HG02885 (cell line): ENCODE measurements at regions not wholly inside any gene's neighbourhood (a gene's known extent, or its start where the extent isn't known, plus 50 kb on each side); places are given as distances from the start of the nearest gene placed in this dataset.
"Not testable (repeated sequence)": the region's sequence is repeated elsewhere in the genome, so short reads cannot be mapped to it uniquely, and the experiment has no call there.

Experiments used
- ATAC-seq: cut with Tn5 transposase; IDR thresholded peaks from one replicate; pipeline ENCODE4 v1.9.1; 2021; ENCODE audit warnings: mild to moderate bottlenecking; ENCODE audit not compliant: unreplicated experiment, poor library complexity

- ATAC-seq, result no peak
Measured at GRCh38 chr5:54825005-54825404, 160.4 kb downstream of the ESM1 start.

DNA sequence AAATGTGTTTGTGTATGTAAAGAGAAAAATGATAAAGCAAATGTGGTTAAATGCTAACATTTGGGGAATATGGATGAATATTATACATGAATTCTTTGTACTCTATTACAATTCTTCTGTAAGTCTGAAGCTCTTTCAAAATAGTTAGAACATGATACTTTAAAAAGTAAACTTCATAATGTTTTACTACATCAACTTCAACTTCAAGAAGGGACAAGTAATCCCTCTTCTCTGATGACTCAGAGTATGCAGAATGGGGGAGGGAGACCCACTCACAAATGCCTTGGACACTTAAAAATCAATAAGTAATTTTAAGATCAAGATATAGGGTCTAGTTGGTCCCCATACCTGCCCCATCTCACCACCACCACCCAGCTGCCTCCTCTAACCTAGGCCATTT, 162.4 kb downstream of the ESM1 start:
- ATAC-seq, result no peak

DNA sequence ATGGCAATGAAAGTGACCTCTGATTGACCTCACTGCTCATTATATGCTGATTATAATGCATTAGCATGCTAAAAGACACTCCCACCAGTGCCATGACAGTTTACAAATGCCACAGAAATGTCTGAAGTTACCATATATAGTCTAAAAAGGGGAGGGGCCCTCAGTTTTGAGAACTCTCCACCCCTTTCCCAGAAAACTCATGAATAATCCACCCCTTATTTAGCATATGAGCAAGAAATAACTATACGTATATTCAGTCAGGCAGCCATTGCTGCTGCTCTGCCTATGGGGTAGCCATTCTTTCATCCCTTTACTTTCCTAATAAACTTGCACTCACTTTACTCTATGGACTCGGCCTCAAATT, 163.1 kb downstream of the ESM1 start:
- no peak for ATAC-seq

GRCh38 chr5:54821445-54822323, 163.7 kb downstream of the ESM1 start:
- no peak for ATAC-seq

DNA sequence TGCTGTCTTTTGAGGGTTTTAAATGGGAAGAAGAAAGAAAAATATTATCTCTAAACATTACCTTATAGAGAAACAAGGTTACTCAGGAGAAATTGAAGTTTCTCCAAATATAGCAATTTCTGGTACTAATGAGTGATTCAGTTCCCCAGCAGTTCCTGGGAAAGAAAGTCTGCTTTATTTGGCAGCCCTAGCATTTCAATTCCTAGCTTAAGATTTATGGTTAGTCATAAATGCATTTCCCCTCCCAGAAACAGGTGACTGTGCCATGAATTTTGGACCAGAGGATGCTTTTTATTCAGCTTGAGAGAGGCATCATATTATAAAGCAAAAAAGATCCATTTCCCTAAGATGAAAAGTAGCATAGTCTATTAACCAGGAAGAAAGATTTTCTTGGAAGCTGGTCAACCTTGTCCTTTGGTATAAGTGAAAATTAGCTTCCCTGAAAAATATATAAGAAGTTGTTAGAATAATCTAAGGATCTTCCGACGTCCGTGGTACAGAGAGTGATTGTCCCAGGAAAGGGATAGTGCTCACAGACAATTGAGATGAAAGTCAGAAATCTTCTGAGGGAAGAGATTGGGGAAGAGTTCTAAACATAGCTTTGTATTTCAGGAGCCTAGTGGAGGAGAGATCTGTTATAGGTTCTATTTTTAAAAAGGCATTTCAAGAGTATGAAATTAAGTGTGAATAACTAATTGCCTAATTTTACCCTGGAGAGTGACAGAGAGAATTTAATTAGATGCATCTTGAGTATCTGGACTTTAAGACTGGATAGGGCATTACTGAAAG, 164.9 kb downstream of the ESM1 start:
- ATAC-seq, result no peak

DNA sequence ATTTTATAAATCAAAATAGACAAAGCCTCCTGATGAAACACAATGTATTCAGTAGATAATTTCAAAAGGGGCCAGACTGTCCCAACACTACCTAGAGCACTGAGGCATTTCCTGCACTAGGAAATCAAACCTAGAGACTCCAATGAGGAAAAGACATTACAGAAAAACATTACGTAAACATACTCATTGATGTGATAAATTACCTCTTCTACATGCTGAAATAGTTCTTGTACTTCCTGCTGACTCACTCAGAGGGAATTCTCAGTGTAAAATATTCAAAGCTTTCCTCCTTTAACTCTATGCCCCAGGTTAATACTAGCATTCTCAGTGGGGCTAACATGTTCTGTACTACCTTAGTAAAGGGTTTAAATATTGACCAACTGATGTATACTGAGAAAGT, 178.0 kb downstream of the ESM1 start:
- no peak for ATAC-seq

DNA sequence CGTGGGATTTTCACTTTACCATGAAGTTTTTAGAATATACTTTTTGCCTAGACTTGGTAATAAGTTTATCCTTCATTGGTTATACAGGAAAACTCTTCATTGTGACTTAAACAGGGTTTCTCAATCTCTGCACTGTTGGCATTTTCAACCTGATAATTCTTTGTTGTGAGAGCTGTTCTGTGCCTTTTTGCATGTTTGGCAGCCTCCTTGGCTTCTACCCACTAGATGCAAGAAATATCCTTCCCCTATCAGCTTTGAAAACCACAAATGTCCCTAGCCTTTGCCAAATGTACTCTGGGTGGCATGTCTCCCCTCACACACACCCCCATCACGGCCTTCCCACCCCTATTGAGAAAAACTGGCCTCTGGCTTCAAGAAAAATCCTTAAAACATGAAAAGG, 180.9 kb downstream of the ESM1 start:
- ATAC-seq, result no peak

- ATAC-seq, result no peak
Measured at GRCh38 chr5:54804086-54804485, 181.3 kb downstream of the ESM1 start.

- no peak for ATAC-seq
Measured at GRCh38 chr5:54803471-54804011, 181.9 kb downstream of the ESM1 start.

DNA sequence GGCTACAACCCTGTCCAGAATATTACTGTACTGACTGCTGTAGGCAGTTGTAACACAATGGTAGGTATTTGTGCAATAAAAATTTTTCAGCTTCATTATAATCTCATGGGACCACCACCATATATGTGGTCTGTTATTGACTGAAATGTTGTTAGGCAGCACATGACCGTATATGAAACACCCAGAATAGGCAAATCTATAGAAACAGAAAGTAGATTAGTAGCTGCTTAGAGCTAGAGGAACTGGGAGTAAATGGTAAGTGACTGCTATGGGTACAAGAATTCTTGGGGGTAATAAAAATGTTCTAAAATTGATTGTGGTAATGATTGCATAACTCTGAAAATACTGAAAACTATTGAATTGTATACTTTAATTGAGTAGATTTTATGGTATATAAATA, 185.7 kb downstream of the ESM1 start:
- ATAC-seq, result peak; percentile 75

DNA sequence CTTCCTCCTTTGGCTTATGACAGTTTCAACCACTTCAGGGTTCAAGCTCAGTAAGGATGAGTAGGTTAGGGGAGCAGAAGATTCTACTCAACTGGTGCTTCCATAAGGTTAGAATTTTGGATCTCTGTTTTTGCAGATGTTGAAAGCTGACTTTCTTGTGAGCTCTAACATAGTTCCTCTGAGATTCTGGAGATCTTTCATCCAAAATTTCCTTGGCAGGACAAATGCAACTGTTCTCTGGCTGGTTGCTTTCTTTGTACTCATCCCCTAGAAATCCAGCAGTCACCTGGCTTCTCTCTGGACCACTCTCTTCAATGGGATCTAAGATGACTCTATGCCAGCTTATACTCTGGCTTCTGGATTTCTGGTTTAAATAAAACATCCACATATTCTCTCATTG, 189.6 kb downstream of the ESM1 start:
- no peak for ATAC-seq

GRCh38 chr5:54795284-54795683, 190.1 kb downstream of the ESM1 start:
- no peak for ATAC-seq

GRCh38 chr5:54794135-54794975, 191.0 kb downstream of the ESM1 start:
- no peak for ATAC-seq

DNA sequence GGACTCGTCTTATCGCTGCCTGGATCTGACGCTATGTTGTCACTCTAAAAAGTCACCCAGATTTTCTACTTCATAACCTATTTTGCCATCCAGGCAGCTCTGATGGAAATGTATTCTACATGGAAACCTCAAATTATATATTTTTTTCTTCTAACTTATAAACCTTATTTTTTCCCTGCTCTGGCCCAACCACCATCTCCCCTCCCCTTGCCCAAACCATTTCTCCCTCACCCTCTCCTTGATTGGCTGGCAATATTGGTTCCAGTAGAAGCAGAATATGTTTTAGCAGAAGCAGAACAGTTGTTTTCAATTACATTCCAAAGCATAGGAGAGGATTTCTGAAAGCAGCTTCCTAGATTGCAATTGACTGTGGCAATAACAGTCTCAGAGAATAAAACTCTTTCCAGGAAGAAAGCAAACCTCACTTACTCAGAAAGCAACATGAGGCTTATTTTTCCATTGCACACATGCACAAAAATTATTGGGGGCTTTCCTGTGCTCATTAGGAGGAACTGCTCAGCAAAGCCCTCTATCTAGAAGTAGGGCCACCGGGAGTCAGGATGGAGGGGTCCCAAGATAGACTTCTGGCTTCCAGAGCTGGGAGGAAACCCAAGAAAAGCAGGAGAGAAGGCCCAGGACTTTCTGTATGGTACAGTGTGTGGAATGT, 191.8 kb downstream of the ESM1 start:
- no peak for ATAC-seq

GRCh38 chr5:54792611-54793404, 192.6 kb downstream of the ESM1 start:
- no peak for ATAC-seq

DNA sequence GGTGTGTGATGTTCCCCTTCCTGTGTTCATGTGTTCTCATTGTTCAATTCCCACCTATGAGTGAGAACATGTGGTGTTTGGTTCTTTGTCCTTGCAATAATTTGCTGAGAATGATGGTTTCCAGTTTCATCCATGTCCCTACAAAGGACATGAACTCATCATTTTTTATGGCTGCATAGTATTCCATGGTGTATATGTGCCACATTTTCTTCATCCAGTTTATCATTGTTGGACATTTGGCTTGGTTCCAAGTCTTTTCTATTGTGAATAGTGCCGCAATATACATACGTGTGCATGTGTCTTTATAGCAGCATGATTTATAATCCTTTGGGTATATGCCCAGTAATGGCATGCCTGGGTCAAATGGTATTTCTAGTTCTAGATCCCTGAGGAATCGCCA, 197.5 kb downstream of the ESM1 start:
- not testable (repeated sequence) for ATAC-seq

DNA sequence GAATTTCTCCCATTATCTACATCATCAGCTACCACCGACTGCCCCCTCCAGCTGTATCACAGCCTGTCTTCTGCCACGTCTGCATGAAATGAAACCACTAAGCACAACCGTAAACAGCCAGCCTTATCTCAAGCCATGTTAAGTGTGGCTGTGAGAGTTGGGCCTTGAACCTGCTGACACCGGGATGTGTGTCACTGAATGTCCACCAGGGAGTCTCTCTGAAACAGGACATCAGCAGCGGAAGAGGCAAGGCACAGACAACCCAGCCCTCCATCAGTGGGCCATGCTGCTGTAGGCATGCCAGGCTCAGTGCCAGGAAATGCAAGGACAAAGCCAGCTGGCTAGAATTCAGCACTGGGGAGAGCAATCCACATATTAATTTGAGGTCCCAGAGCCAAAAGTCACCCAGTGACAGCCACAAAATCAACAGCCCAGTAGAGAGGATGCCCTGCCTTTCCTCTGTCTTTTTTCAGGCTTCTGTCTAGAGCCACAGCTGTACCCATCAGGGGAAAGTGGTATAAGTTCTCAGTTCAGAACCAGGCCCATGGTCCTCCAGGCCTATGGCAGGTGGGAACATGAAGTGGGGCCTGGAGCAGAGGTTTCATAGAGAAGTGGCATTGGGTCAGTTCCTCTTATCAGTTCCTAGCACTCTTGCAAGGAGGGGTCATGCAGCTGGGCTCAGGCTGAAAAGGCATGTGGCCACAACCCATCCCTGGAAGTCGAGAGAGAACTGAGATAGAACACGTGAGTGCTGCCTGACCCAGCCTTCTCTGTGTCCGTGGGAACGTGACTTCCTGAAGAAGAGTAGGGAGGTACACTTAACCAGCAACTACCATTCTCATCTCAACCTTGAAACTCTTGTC, 199.4 kb downstream of the ESM1 start:
- peak; percentile 68 for ATAC-seq

- no peak for ATAC-seq
Measured at GRCh38 chr5:54778783-54779182, 206.6 kb downstream of the ESM1 start.
